K562 (cell line): ENCODE measurements at regions not wholly inside any gene's neighbourhood (a gene's known extent, or its start where the extent isn't known, plus 50 kb on each side); places are given as distances from the start of the nearest gene placed in this dataset.
"Not testable (repeated sequence)": the region's sequence is repeated elsewhere in the genome, so short reads cannot be mapped to it uniquely, and the experiment has no call there.

Experiments
- ATAC-seq: fragments of 200-7000 bp; cut with Tn5 transposase; 3 replicates; pipeline ENCODE4 v1.9.1; 2020; ENCODE audit warnings: moderate library complexity
- BruUV-seq: library from RNA; stranded (reverse); fragments of 400-500 nt; replicated peaks from 2 replicates; lab custom pipeline; 2021; lab: Mats Ljungman, UMichigan
- CTCF ChIA-PET: fragments of 300-600 bp; formaldehyde crosslinking; extraction: SDS; loops from one replicate; lab custom pipeline; 2021; ENCODE audit warnings: low intra/inter-chr PET ratio; lab: Yijun Ruan, JAX
- POLR2A ChIA-PET: fragments of 300-600, 350-650 bp; sonication (Branson Sonifier 250); formaldehyde crosslinking; extraction: SDS; loops from one replicate; lab custom pipeline; 2021; ENCODE audit warnings: antibody characterized with exemption, inconsistent platforms; lab: Yijun Ruan, JAX
- DNase-seq, 4 experiments: peaks; one replicate each; pipeline versions ENCODE4 v3.0.0 to v3.0.0-alpha.2; 2011 to 2018; ENCODE audit warnings: low spot score in 3 of 4, mixed read lengths in 3 of 4; ENCODE audit errors: extremely low read depth in 1 of 4
- FAIRE-seq: peaks from 2 replicates; lab custom pipeline; 2011; peaks lifted over from hg19 to GRCh38; lab: Jason Lieb, UNC
- H2AFZ ChIP-seq: 2 replicates; pipeline ENCODE4 v1.6.0; 2011; ENCODE audit warnings: low read depth, low read length, control low read depth, inconsistent platforms
- H3K27ac ChIP-seq: fragments of 200-600 bp; 3 replicates; pipeline ENCODE4 v1.8.0; 2011; ENCODE audit warnings: low read depth, mild to moderate bottlenecking, control low read depth, inconsistent platforms, low read length, moderate library complexity, mixed read lengths; ENCODE audit errors: extremely low read depth
- H3K27me3 ChIP-seq, 2 experiments: fragments of 300-600 bp in 1 of 2; 2 replicates in 1 of 2; 3 replicates in 1 of 2; pipeline versions ENCODE4 v1.6.0 to v1.8.0; 2011; ENCODE audit warnings: inconsistent platforms in 2 of 2, low read length in 2 of 2, mild to moderate bottlenecking in 1 of 2, mixed read lengths in 1 of 2, moderate library complexity in 1 of 2; ENCODE audit not compliant: control insufficient read depth in 2 of 2, insufficient read depth in 2 of 2
- H3K36me3 ChIP-seq: fragments of 300-600 bp; 3 replicates; pipeline ENCODE4 v1.8.0; 2011; ENCODE audit warnings: mild to moderate bottlenecking, low read length, inconsistent platforms; ENCODE audit not compliant: control insufficient read depth, insufficient read depth
- H3K4me1 ChIP-seq, 2 experiments: fragments of 200-600 bp in 1 of 2; replicated peaks in 1 of 2; 2 replicates in 1 of 2; 3 replicates in 1 of 2; pipeline versions ENCODE4 v1.5.1 to v1.8.0; 2011; ENCODE audit warnings: inconsistent platforms in 2 of 2, low read length in 2 of 2, mild to moderate bottlenecking in 1 of 2, mixed read lengths in 1 of 2, moderate library complexity in 1 of 2; ENCODE audit not compliant: control insufficient read depth in 2 of 2, insufficient read depth in 2 of 2
- H3K4me2 ChIP-seq: 2 replicates; pipeline ENCODE4 v1.6.1; 2011; ENCODE audit warnings: low read length, control low read depth, inconsistent platforms, mixed read lengths; ENCODE audit not compliant: insufficient read depth
- H3K4me3 ChIP-seq: fragments of 200-600 bp; sonication (generic), shearing (Covaris generic); 2 replicates; pipeline ENCODE4 v1.5.1; 2016; ENCODE audit warnings: control low read depth, inconsistent platforms
- H3K79me2 ChIP-seq: fragments of 200-600 bp; 3 replicates; pipeline ENCODE4 v1.8.0; 2011; ENCODE audit warnings: low read length, inconsistent platforms; ENCODE audit not compliant: control insufficient read depth, insufficient read depth
- H3K9ac ChIP-seq, 2 experiments: 2 replicates each; pipeline versions ENCODE4 v1.6.0 to v1.6.1; 2011; ENCODE audit warnings: low read depth in 2 of 2, low read length in 2 of 2, control low read depth in 1 of 2, inconsistent platforms in 1 of 2, mild to moderate bottlenecking in 1 of 2, mixed read lengths in 1 of 2; ENCODE audit not compliant: insufficient read depth in 1 of 2
- H3K9me1 ChIP-seq: one replicate; pipeline ENCODE4 v1.6.0; 2011; ENCODE audit warnings: inconsistent platforms, mild to moderate bottlenecking, low read length, moderate library complexity; ENCODE audit not compliant: control insufficient read depth, insufficient read depth
- H3K9me3 ChIP-seq: replicated peaks from 2 replicates; pipeline ENCODE4 v1.5.1; 2011; ENCODE audit warnings: low read depth, low read length, inconsistent platforms; ENCODE audit not compliant: control insufficient read depth, insufficient read depth
- H4K20me1 ChIP-seq: replicated peaks from 2 replicates; pipeline ENCODE4 v1.6.1; 2011; ENCODE audit warnings: low read length, inconsistent platforms, mixed read lengths; ENCODE audit not compliant: control insufficient read depth, insufficient read depth
- KDM1A ChIP-seq, 2 experiments: fragments of 450-650 bp; IDR thresholded peaks; 2 replicates each; pipeline ENCODE4 v1.6.1; 2016; ENCODE audit warnings: mild to moderate bottlenecking in 2 of 2
- SMAD3 ChIP-seq: fragments of 450-650 bp; formaldehyde crosslinking; conservative IDR thresholded peaks from 2 replicates; pipeline ENCODE4 v1.4.0; 2020; ENCODE audit warnings: mild to moderate bottlenecking
- SRSF3 ChIP-seq: fragments of 200-400 bp; formaldehyde crosslinking; IDR thresholded peaks from 2 replicates; pipeline ENCODE4 v1.6.1; 2016; ENCODE audit warnings: mild to moderate bottlenecking, low read length, moderate library complexity; ENCODE audit not compliant: insufficient read depth
- ZNF3 ChIP-seq: fragments of 250-450 bp; sonication (Bioruptor Pico); IDR thresholded peaks from 2 replicates; pipeline ENCODE4 v1.5.0; 2021; ENCODE audit warnings: mild to moderate bottlenecking, moderate library complexity
- ZNF347 ChIP-seq: fragments of 450-650 bp; formaldehyde crosslinking; IDR thresholded peaks from 2 replicates; pipeline ENCODE4 v1.4.0; 2020; ENCODE audit warnings: low read depth, mild to moderate bottlenecking, moderate library complexity
- WGBS: fragments of 100-300 bp; shearing (Covaris generic); methylation state at CpG from one replicate; pipeline ENCODE4 v1.1.6; 2016; ENCODE audit warnings: low coverage, mixed read lengths; ENCODE audit not compliant: insufficient coverage; ENCODE audit errors: missing lambda C conversion rate; 5-methylcytosine and 5-hydroxymethylcytosine counted together
- in situ Hi-C: fragments of 300-500 bp; cut with MboI; formaldehyde crosslinking; loops from 4 replicates; pipeline ENCODE4 v1.15.0; 2018; ENCODE audit warnings: inconsistent platforms, mixed read lengths
- intact Hi-C: fragments of 100-400 bp; cut with micrococcal nuclease; formaldehyde crosslinking; loops from 2 replicates; pipeline ENCODE4 v1.14.2; 2022
- TF ChIP-seq, protein P1 (sequence below): fragments of 450-650 bp; formaldehyde crosslinking; IDR thresholded peaks from 2 replicates; pipeline ENCODE4 v1.4.0; 2022; ENCODE audit warnings: missing genetic modification characterization
- TF ChIP-seq, protein P2 (sequence below), 2 experiments: fragments of 200-800 bp in 1 of 2; sonication (Bioruptor generic) in 1 of 2; sonication (generic) in 1 of 2; formaldehyde crosslinking in 1 of 2; IDR thresholded peaks in 1 of 2; conservative IDR thresholded peaks in 1 of 2; 2 replicates each; pipeline versions ENCODE4 v1.5.0 to v1.6.1; 2016 to 2020; ENCODE audit warnings: missing compliant biosample characterization in 1 of 2, missing genetic modification characterization in 1 of 2, missing genetic modification reagents in 1 of 2

DNA sequence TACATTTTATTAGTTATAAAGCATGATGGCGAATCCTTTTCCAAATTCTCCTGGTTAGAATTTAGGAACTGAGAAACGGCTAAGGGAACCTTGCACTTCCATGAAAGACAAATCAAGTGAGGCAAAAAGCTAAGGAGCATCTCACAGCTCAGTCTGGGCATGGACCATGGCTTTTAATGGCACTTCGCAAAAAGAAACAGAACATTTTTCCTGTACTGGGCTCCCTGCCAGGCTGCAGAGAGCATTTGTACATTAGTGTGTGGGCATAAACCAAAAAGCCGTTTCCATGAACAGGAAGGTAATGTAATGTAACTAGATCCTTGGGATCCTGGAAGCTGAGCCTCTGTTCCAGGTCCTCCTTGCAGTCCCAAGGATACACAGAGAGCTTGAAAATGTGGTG lies 354.2 kb downstream of the MRPS30 start (continued):
- TF ChIP-seq, protein P1, sequence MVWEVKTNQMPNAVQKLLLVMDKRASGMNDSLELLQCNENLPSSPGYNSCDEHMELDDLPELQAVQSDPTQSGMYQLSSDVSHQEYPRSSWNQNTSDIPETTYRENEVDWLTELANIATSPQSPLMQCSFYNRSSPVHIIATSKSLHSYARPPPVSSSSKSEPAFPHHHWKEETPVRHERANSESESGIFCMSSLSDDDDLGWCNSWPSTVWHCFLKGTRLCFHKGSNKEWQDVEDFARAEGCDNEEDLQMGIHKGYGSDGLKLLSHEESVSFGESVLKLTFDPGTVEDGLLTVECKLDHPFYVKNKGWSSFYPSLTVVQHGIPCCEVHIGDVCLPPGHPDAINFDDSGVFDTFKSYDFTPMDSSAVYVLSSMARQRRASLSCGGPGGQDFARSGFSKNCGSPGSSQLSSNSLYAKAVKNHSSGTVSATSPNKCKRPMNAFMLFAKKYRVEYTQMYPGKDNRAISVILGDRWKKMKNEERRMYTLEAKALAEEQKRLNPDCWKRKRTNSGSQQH (CRISPR knock-in tag): no peak
- no peak for TF ChIP-seq ZNF347 (CRISPR knock-in tag)

DNA sequence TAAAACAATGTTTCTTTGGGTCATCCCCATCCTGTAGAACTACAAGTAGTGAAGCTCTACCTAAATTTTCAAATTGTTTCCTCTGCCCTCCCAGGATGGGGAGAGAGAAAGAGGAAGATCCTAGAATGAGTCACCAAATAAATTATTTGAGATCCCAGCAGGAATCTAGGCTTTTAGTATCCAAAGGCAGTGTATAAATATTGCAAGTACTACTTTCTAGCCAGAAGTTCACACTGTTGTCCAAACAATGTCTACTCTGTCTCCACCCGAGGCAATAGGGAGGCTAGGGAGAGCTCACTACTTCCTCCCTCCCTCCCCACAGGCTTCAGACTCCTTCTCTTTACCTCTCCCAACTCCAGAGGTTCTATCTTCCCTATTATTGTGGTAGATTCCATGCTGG lies 362.8 kb downstream of the MRPS30 start:
- DNase-seq (no peak), ATAC-seq (no peak), FAIRE-seq (no peak)
- TF ChIP-seq SMAD3 (CRISPR knock-in tag): no peak
- TF ChIP-seq ZNF3: no peak
- no peak for TF ChIP-seq SRSF3
- TF ChIP-seq, protein P2, sequence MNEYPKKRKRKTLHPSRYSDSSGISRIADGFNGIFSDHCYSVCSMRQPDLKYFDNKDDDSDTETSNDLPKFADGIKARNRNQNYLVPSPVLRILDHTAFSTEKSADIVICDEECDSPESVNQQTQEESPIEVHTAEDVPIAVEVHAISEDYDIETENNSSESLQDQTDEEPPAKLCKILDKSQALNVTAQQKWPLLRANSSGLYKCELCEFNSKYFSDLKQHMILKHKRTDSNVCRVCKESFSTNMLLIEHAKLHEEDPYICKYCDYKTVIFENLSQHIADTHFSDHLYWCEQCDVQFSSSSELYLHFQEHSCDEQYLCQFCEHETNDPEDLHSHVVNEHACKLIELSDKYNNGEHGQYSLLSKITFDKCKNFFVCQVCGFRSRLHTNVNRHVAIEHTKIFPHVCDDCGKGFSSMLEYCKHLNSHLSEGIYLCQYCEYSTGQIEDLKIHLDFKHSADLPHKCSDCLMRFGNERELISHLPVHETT (CRISPR knock-in tag; conservative IDR thresholded peaks at IDR 0.05 in 1 of 2, IDR thresholded peaks at IDR 0.05 in 1 of 2): no peak
- no peak for TF ChIP-seq KDM1A (IDR thresholded peaks at IDR 0.05)
- no peak overlapping the region for H2AFZ ChIP-seq
- no peaks in the 10 kb centered on the region; the same call in 1 of the 2 replicates for H3K9me3 ChIP-seq
- in situ Hi-C loops (no loop called here), intact Hi-C loops (no loop called here)
- no peaks in the 10 kb centered on the region for H4K20me1 ChIP-seq
- no peaks in the 10 kb centered on the region for H3K4me1 ChIP-seq
- CTCF ChIA-PET: no interaction called here
- no peaks in the 10 kb centered on the region for H3K36me3 ChIP-seq
- 0% methylated on average over 1 of the region's 1 CpG for WGBS
- POLR2A ChIA-PET: no interaction called here
- H3K9ac ChIP-seq: no peak overlapping the region
- H3K4me2 ChIP-seq: no peak overlapping the region
- H3K27me3 ChIP-seq: no peaks in the 10 kb centered on the region
- H3K27ac ChIP-seq: no peak overlapping the region
- no peaks in the 10 kb centered on the region for H3K9me1 ChIP-seq
- no peak overlapping the region for H3K4me3 ChIP-seq
- no TSS peak for BruUV-seq
- no peaks in the 10 kb centered on the region for H3K79me2 ChIP-seq

DNA sequence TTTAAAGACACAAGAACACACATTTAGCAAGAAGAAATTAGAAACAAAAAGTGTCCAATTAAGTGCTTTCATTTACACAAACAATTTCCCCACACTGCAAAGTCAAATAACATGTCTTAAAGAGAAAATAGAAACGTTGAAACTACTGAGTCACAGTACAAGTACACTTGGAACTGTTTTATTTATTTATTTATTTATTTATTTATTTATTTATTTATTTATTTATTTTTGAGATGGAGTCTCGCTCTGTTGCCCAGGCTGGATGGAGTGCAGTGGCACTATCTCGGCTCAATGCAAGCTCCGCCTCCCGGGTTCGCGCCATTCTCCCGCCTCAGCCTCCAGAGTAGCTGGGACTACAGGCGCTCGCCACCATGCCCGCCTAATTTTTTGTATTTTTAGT lies 363.9 kb downstream of the MRPS30 start:
- 2% methylated on average over 11 of the region's 11 CpGs for WGBS
- H3K79me2 ChIP-seq, H3K27me3 ChIP-seq, DNase-seq, in situ Hi-C loops, CTCF ChIA-PET, H3K36me3 ChIP-seq, intact Hi-C loops, ATAC-seq, H3K4me2 ChIP-seq, H3K9ac ChIP-seq, H3K9me3 ChIP-seq, H3K4me3 ChIP-seq, BruUV-seq, FAIRE-seq, POLR2A ChIA-PET, H3K4me1 ChIP-seq, H4K20me1 ChIP-seq, H3K9me1 ChIP-seq, H2AFZ ChIP-seq, H3K27ac ChIP-seq: not testable (repeated sequence)
